ENCODE measurements at regions not wholly inside any gene's neighbourhood (a gene's known extent, or its start where the extent isn't known, plus 50 kb on each side); places are given as distances from the start of the nearest gene placed in this dataset.

DNA sequence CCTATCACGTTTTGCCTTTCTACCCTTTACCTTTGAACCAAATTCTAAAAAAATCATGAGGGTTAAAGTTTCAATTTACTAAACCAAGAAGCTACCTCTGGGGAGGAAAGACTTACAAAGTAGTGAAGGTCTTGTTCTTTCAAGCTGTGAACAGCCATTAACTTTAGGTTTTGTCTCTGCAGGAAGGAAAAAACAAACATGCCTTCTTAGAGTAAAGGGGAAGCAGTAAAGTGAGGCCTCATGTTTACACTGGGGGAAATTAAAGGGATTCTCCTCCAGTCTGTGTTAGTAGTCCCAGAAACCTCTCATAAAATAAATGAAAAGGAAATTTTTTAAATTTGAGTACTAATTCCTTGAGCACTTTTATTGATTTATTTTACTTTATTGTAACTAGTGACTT lies 780.2 kb upstream of the ADGRL2 start:
- no peak overlapping the region for H3K4me3 ChIP-seq
- WGBS = 65% methylated on average over 1 of the region's 1 CpG
- TF ChIP-seq POLR2AphosphoS5 (IDR thresholded peaks at IDR 0.05) (no peak), POLR2A (IDR thresholded peaks at IDR 0.05) (no peak), CTCF (IDR thresholded peaks at IDR 0.05) (no peak)
- intact Hi-C loops (cut with DNase I) = no loop called here
- H3K27me3 ChIP-seq (replicated peaks; ENCODE audit: insufficient read depth) = no peaks in the 10 kb centered on the region
- no peaks in the 10 kb centered on the region for H3K4me1 ChIP-seq (replicated peaks)
- H3K36me3 ChIP-seq = no peaks in the 10 kb centered on the region
- no peak overlapping the region for H3K27ac ChIP-seq
- no peaks in the 10 kb centered on the region for H3K9me3 ChIP-seq
- no peak for DNase-seq (ENCODE audit: low spot score)

DNA sequence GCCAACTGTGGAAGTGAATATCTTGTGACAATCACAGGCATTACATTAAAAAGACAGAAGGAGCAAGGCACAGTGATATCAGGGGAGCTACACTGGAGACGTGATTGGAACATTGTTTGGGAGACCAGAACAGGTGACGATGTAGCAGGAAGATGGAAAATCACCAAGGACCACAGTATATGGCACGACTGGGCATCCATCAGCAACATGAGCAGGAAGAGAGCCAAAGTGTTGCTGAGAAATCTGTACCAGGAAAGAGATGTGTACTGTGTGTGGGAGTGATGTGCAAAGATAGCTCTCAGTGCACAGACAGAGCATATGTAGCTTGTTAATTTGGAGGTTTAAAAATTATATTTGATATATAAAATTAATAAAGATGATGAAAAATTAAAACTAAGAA lies 790.6 kb upstream of the ADGRL2 start:
- H3K27me3 ChIP-seq (replicated peaks; ENCODE audit: insufficient read depth) = no peaks in the 10 kb centered on the region
- WGBS = 88% methylated on average over 3 of the region's 3 CpGs
- no peaks in the 10 kb centered on the region for H3K4me1 ChIP-seq (replicated peaks)
- H3K9me3 ChIP-seq = no peaks in the 10 kb centered on the region
- no peak overlapping the region for H3K4me3 ChIP-seq
- H3K27ac ChIP-seq = no peak overlapping the region
- no peaks in the 10 kb centered on the region for H3K36me3 ChIP-seq
- DNase-seq (ENCODE audit: low spot score) = no peak
- TF ChIP-seq POLR2A (IDR thresholded peaks at IDR 0.05) (no peak), CTCF (IDR thresholded peaks at IDR 0.05) (no peak), POLR2AphosphoS5 (IDR thresholded peaks at IDR 0.05) (no peak)
- intact Hi-C loops (cut with DNase I) = no loop called here

DNA sequence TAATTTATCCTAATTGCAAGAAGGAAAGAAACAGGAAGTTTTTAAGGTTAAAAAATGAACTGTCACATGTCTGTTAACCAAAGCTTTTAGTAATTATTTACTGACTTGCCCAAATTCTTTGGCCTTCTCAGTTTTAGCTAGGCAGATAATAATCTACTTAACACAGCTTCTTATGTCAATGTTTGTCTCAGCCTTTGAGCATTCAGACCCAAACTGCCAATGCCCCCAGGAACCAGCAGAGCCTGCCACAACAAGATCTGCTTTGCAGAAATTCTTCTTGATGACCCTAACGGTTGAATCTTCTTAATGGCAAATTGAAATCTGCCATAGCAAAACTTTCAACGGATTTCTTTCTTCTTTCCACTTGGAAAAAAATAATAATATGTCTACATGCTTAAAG lies 792.4 kb upstream of the ADGRL2 start:
- Histone ChIP-seq H3K9me3 (no peaks in the 10 kb centered on the region), H3K27ac (no peak overlapping the region), H3K4me1 (replicated peaks) (no peaks in the 10 kb centered on the region), H3K36me3 (no peaks in the 10 kb centered on the region), H3K4me3 (no peak overlapping the region), H3K27me3 (replicated peaks; ENCODE audit: insufficient read depth) (no peaks in the 10 kb centered on the region)
- WGBS = 36% methylated on average over 2 of the region's 2 CpGs
- no peak for TF ChIP-seq POLR2A (IDR thresholded peaks at IDR 0.05)
- TF ChIP-seq CTCF (IDR thresholded peaks at IDR 0.05) = no peak
- no peak for TF ChIP-seq POLR2AphosphoS5 (IDR thresholded peaks at IDR 0.05)
- DNase-seq (ENCODE audit: low spot score) = no peak
- intact Hi-C loops (cut with DNase I) = no loop called here

GRCh38 chr1:81007024-81007423 lies 793.7 kb upstream of the ADGRL2 start:
- Histone ChIP-seq H3K27ac (no peak overlapping the region), H3K36me3 (no peaks in the 10 kb centered on the region), H3K4me1 (replicated peaks) (no peaks in the 10 kb centered on the region), H3K9me3 (no peaks in the 10 kb centered on the region), H3K4me3 (no peak overlapping the region), H3K27me3 (replicated peaks; ENCODE audit: insufficient read depth) (no peaks in the 10 kb centered on the region)
- DNase-seq (ENCODE audit: low spot score) = no peak
- intact Hi-C loops (cut with DNase I) = no loop called here
- TF ChIP-seq POLR2A (IDR thresholded peaks at IDR 0.05) (no peak), POLR2AphosphoS5 (IDR thresholded peaks at IDR 0.05) (no peak), CTCF (IDR thresholded peaks at IDR 0.05) (no peak)
- 67% methylated on average over 3 of the region's 3 CpGs for WGBS

GRCh38 chr1:81006502-81006901 lies 794.2 kb upstream of the ADGRL2 start:
- TF ChIP-seq POLR2AphosphoS5 (IDR thresholded peaks at IDR 0.05) (no peak), POLR2A (IDR thresholded peaks at IDR 0.05) (no peak), CTCF (IDR thresholded peaks at IDR 0.05) (no peak)
- WGBS = 68% methylated on average over 5 of the region's 5 CpGs
- Histone ChIP-seq H3K4me3 (no peak overlapping the region), H3K36me3 (no peaks in the 10 kb centered on the region), H3K4me1 (replicated peaks) (no peaks in the 10 kb centered on the region), H3K27ac (no peak overlapping the region), H3K9me3 (no peaks in the 10 kb centered on the region), H3K27me3 (replicated peaks; ENCODE audit: insufficient read depth) (no peaks in the 10 kb centered on the region)
- no peak for DNase-seq (ENCODE audit: low spot score)
- intact Hi-C loops (cut with DNase I) = no loop called here

All from prostate gland (tissue), 2 donors.